PC-3 (cell line): ENCODE measurements at regions not wholly inside any gene's neighbourhood (a gene's known extent, or its start where the extent isn't known, plus 50 kb on each side); places are given as distances from the start of the nearest gene placed in this dataset.

Experiments used
- ATAC-seq: fragments of 200-7000 bp; cut with Tn5 transposase; 2 replicates; pipeline ENCODE4 v1.9.1; 2020; ENCODE audit warnings: mild to moderate bottlenecking, moderate library complexity
- BruUV-seq: library from RNA; stranded (reverse); fragments of 400-500 nt; replicated peaks from 2 replicates; lab custom pipeline; 2021; lab: Mats Ljungman, UMichigan
- CTCF ChIA-PET: fragments of 300-600 bp; sonication (Branson Sonifier 250); formaldehyde crosslinking; loops from one replicate; lab custom pipeline; 2022; ENCODE audit warnings: antibody characterized with exemption; lab: Charles Lee
- POLR2A ChIA-PET: fragments of 300-600 bp; sonication (Branson Sonifier 250); formaldehyde crosslinking; loops from one replicate; lab custom pipeline; 2022; ENCODE audit warnings: antibody characterized with exemption; ENCODE audit not compliant: unreplicated experiment; lab: Charles Lee
- DNase-seq: peaks from one replicate; pipeline ENCODE4 v3.0.0-alpha.2; 2015
- H2AFZ ChIP-seq: fragments of 300-600 bp; sonication (generic); 2 replicates; pipeline ENCODE4 v1.6.0; 2016; ENCODE audit warnings: antibody characterized with exemption, low read length
- H3F3A ChIP-seq: fragments of 300-600 bp; sonication (generic); one replicate; pipeline ENCODE4 v1.6.0; 2017; ENCODE audit warnings: antibody characterized with exemption, low read length, control low read depth, mild to moderate bottlenecking; ENCODE audit not compliant: unreplicated experiment
- H3K27ac ChIP-seq: fragments of 300-600 bp; sonication (generic); 2 replicates; pipeline ENCODE4 v1.5.1; 2016; ENCODE audit warnings: mild to moderate bottlenecking, low read length
- H3K27me3 ChIP-seq: fragments of 300-600 bp; sonication (generic); 2 replicates; pipeline ENCODE4 v1.6.1; 2016; ENCODE audit warnings: low read length, mixed read lengths
- H3K36me3 ChIP-seq: fragments of 300-600 bp; sonication (generic); 2 replicates; pipeline ENCODE4 v1.6.1; 2016; ENCODE audit warnings: low read depth, mixed run types, low read length, mixed read lengths
- H3K4me1 ChIP-seq: fragments of 300-600 bp; sonication (generic); 2 replicates; pipeline ENCODE4 v1.5.1; 2016; ENCODE audit warnings: low read length; ENCODE audit not compliant: insufficient read depth
- H3K4me2 ChIP-seq: fragments of 300-600 bp; sonication (generic); 2 replicates; pipeline ENCODE4 v1.6.0; 2016; ENCODE audit warnings: low read length
- H3K4me3 ChIP-seq: fragments of 300-600 bp; sonication (generic); 2 replicates; pipeline ENCODE4 v1.5.1; 2016; ENCODE audit warnings: mild to moderate bottlenecking, low read length, mixed read lengths
- H3K79me2 ChIP-seq: fragments of 300-600 bp; sonication (generic); 2 replicates; pipeline ENCODE4 v1.6.1; 2017; ENCODE audit warnings: low read length, mixed read lengths
- H3K9ac ChIP-seq: fragments of 300-600 bp; sonication (generic); 2 replicates; pipeline ENCODE4 v1.6.0; 2016; ENCODE audit warnings: mild to moderate bottlenecking, low read length
- H3K9me2 ChIP-seq: fragments of 300-600 bp; sonication (generic); replicated peaks from 2 replicates; pipeline ENCODE4 v1.6.1; 2016; ENCODE audit warnings: mixed run types, low read length, mixed read lengths
- H3K9me3 ChIP-seq: fragments of 300-600 bp; sonication (generic); 2 replicates; pipeline ENCODE4 v1.6.1; 2016; ENCODE audit warnings: low read length, mixed read lengths
- H4K20me1 ChIP-seq: fragments of 300-600 bp; sonication (generic); 2 replicates; pipeline ENCODE4 v1.6.1; 2016; ENCODE audit warnings: low read length, mixed read lengths
- EZH2 ChIP-seq: fragments of 300-600 bp; sonication (generic); IDR thresholded peaks from one replicate; pipeline ENCODE4 v1.6.1; 2017; ENCODE audit warnings: antibody characterized with exemption, mild to moderate bottlenecking, low read length; ENCODE audit not compliant: unreplicated experiment
- EZH2phosphoT487 ChIP-seq: fragments of 300-600 bp; sonication (generic); IDR thresholded peaks from 2 replicates; pipeline ENCODE4 v1.6.1; 2018; ENCODE audit warnings: mild to moderate bottlenecking, antibody characterized with exemption, low read length, borderline replicate concordance
- intact Hi-C: fragments of 100-400 bp; cut with micrococcal nuclease; formaldehyde crosslinking; loops from 2 replicates; pipeline ENCODE4 v1.9.0; 2023
- TF ChIP-seq, protein P1 (sequence below): fragments of 300-600 bp; sonication (generic); conservative IDR thresholded peaks from 2 replicates; pipeline ENCODE4 v1.5.1; 2017; ENCODE audit warnings: antibody characterized with exemption, low read depth, mild to moderate bottlenecking, low read length

- ChIA-PET POLR2A (no interaction called here), CTCF (no interaction called here)
- DNase-seq (no peak), ATAC-seq (no peak)
- no peaks in the 10 kb centered on the region for H3K4me1 ChIP-seq
- no peaks in the 10 kb centered on the region for H3K79me2 ChIP-seq
- no peaks in the 10 kb centered on the region for H3K36me3 ChIP-seq
- H3K9me3 ChIP-seq: peaks cover 6% of the 10 kb centered on the region; the same call in 1 of the 2 replicates
- H4K20me1 ChIP-seq: no peaks in the 10 kb centered on the region
- TF ChIP-seq, protein P1, sequence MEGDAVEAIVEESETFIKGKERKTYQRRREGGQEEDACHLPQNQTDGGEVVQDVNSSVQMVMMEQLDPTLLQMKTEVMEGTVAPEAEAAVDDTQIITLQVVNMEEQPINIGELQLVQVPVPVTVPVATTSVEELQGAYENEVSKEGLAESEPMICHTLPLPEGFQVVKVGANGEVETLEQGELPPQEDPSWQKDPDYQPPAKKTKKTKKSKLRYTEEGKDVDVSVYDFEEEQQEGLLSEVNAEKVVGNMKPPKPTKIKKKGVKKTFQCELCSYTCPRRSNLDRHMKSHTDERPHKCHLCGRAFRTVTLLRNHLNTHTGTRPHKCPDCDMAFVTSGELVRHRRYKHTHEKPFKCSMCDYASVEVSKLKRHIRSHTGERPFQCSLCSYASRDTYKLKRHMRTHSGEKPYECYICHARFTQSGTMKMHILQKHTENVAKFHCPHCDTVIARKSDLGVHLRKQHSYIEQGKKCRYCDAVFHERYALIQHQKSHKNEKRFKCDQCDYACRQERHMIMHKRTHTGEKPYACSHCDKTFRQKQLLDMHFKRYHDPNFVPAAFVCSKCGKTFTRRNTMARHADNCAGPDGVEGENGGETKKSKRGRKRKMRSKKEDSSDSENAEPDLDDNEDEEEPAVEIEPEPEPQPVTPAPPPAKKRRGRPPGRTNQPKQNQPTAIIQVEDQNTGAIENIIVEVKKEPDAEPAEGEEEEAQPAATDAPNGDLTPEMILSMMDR: no peak
- H3K27me3 ChIP-seq: no peaks in the 10 kb centered on the region
- H3K4me2 ChIP-seq: no peak overlapping the region
- intact Hi-C loops: no loop called here
- no peak overlapping the region for H3K27ac ChIP-seq
- no peak overlapping the region for H2AFZ ChIP-seq
- H3K4me3 ChIP-seq: no peak overlapping the region
- no peaks in the 10 kb centered on the region for H3F3A ChIP-seq
- H3K9me2 ChIP-seq: no peaks in the 10 kb centered on the region
- BruUV-seq: no TSS peak
- no peak overlapping the region for H3K9ac ChIP-seq
These were observed 369.1 kb downstream of the S1PR1 start for GRCh38 chr1:101605878-101606277.

DNA sequence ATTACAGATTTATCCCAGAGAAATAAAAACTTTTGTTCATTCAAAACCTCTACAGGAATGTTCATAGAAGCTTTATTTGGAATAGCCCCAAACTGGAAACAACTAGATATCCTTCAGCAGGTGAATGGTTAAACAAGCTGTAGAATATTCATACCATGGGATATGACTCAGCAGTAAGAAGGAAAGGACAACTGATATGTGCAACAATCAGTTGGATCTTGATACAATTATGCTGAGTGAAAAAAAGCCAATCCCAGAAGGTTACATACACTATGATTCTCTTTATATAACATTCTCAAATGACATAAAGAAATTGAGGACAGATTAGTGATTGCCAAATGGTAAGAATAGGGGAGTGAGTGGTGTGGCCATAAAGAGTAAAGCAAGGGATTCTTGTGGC, 376.7 kb downstream of the S1PR1 start:
- Histone ChIP-seq H4K20me1 (no peaks in the 10 kb centered on the region), H3K9ac (no peak overlapping the region), H3K36me3 (no peaks in the 10 kb centered on the region), H2AFZ (no peak overlapping the region), H3K27me3 (peaks cover 8% of the 10 kb centered on the region; the same call in 1 of the 2 replicates), H3F3A (no peaks in the 10 kb centered on the region), H3K79me2 (no peaks in the 10 kb centered on the region), H3K4me3 (no peak overlapping the region), H3K4me2 (no peak overlapping the region), H3K9me3 (peaks cover 6% of the 10 kb centered on the region; the same call in 1 of the 2 replicates), H3K9me2 (no peaks in the 10 kb centered on the region), H3K4me1 (no peaks in the 10 kb centered on the region), H3K27ac (no peak overlapping the region)
- no TSS peak for BruUV-seq
- intact Hi-C loops: no loop called here
- ChIA-PET POLR2A (no interaction called here), CTCF (no interaction called here)
- ATAC-seq: no peak
- DNase-seq: no peak
- TF ChIP-seq EZH2phosphoT487 (no peak), EZH2 (no peak)
- TF ChIP-seq, protein P1: no peak

DNA sequence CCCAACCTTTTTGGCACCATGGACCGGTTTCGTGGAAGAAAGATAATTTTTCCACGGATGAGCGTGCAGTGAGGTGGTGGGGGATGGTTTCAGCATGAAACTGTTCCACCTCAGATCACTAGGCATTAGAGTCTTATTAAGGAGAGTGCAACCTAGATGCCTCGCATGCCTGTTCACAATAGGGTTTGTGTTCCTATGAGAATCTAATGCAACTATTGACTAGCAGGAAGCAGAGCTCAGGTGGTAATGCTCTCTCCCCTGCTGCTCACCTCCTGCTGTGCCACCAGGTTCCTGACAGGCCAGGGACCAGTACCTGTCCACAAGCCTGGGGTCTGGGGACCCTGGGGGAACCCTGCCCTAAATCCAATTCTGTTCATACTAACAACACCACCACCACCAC, 377.8 kb downstream of the OLFM3 start:
- ATAC-seq (no peak), DNase-seq (no peak)
- Histone ChIP-seq H3K4me2 (no peak overlapping the region), H3K36me3 (no peaks in the 10 kb centered on the region), H3K27me3 (peaks cover 8% of the 10 kb centered on the region; the same call in 1 of the 2 replicates), H3K4me3 (no peak overlapping the region), H3F3A (no peaks in the 10 kb centered on the region), H2AFZ (no peak overlapping the region), H4K20me1 (no peaks in the 10 kb centered on the region), H3K9ac (no peak overlapping the region), H3K79me2 (no peaks in the 10 kb centered on the region), H3K9me2 (no peaks in the 10 kb centered on the region), H3K9me3 (no peaks in the 10 kb centered on the region), H3K27ac (no peak overlapping the region), H3K4me1 (no peaks in the 10 kb centered on the region)
- POLR2A ChIA-PET: no interaction called here
- no peak for TF ChIP-seq EZH2
- CTCF ChIA-PET: no interaction called here
- no TSS peak for BruUV-seq
- intact Hi-C loops: no loop called here
